HepG2 (cell line): ENCODE measurements at regions not wholly inside any gene's neighbourhood (a gene's known extent, or its start where the extent isn't known, plus 50 kb on each side); places are given as distances from the start of the nearest gene placed in this dataset.

Experiments used
- ATAC-seq: fragments of 200-7000 bp; cut with Tn5 transposase; 3 replicates; pipeline ENCODE4 v1.9.1; 2020; ENCODE audit warnings: mild to moderate bottlenecking, moderate library complexity
- BruUV-seq: library from RNA; stranded (reverse); fragments of 400-500 nt; replicated peaks from 2 replicates; lab custom pipeline; 2021; lab: Mats Ljungman, UMichigan
- CTCF ChIA-PET: fragments of 300-600 bp; formaldehyde crosslinking; extraction: SDS; loops from one replicate; lab custom pipeline; 2021; ENCODE audit warnings: low total read pairs, inconsistent platforms, low intra/inter-chr PET ratio; lab: Yijun Ruan, JAX
- POLR2A ChIA-PET: fragments of 350-600 bp; sonication (Branson Sonifier 250); formaldehyde crosslinking; loops from one replicate; lab custom pipeline; 2020; ENCODE audit warnings: antibody characterized with exemption, inconsistent platforms; lab: Yijun Ruan, JAX
- DNase-seq: peaks from one replicate; pipeline ENCODE4 v3.0.0-alpha.2; 2015; ENCODE audit warnings: low spot score
- FAIRE-seq: peaks from 3 replicates; lab custom pipeline; 2011; peaks lifted over from hg19 to GRCh38; lab: Jason Lieb, UNC
- H2AFZ ChIP-seq: one replicate; pipeline ENCODE4 v1.6.1; 2011; ENCODE audit warnings: low read length, inconsistent platforms
- H3K27ac ChIP-seq: fragments of 300-600 bp; 3 replicates; pipeline ENCODE4 v1.8.0; 2011; ENCODE audit warnings: mixed run types, mild to moderate bottlenecking, mixed read lengths, low read length, inconsistent platforms; ENCODE audit not compliant: insufficient read depth; ENCODE audit errors: extremely low read length
- H3K27me3 ChIP-seq, 2 experiments: fragments of 200-600 bp in 1 of 2; 2 replicates in 1 of 2; 3 replicates in 1 of 2; pipeline versions ENCODE4 v1.6.0 to v1.8.0; 2011; ENCODE audit warnings: low read length in 2 of 2, mild to moderate bottlenecking in 2 of 2, moderate library complexity in 2 of 2, inconsistent platforms in 1 of 2; ENCODE audit not compliant: insufficient read depth in 2 of 2, control insufficient read depth in 1 of 2
- H3K36me3 ChIP-seq, 2 experiments: fragments of 200-600 bp in 1 of 2; replicated peaks in 1 of 2; 2 replicates in 1 of 2; 3 replicates in 1 of 2; pipeline versions ENCODE4 v1.5.1 to v1.8.0; 2011; ENCODE audit warnings: low read length in 2 of 2, inconsistent platforms in 1 of 2; ENCODE audit not compliant: insufficient read depth in 2 of 2, control insufficient read depth in 1 of 2
- H3K4me1 ChIP-seq: 2 replicates; pipeline ENCODE4 v1.5.1; 2012; ENCODE audit warnings: low read length, inconsistent platforms; ENCODE audit not compliant: insufficient read depth
- H3K4me2 ChIP-seq: 2 replicates; pipeline ENCODE4 v1.6.0; 2011; ENCODE audit warnings: low read depth, low read length, inconsistent platforms
- H3K4me3 ChIP-seq, 3 experiments: fragments of 200-600 bp in 1 of 3; sonication (generic), shearing (Covaris generic) in 1 of 3; replicated peaks in 1 of 3; 2 replicates each; pipeline ENCODE4 v1.5.1; 2011 to 2016; ENCODE audit warnings: low read length in 3 of 3, inconsistent platforms in 2 of 3, low read depth in 2 of 3, mild to moderate bottlenecking in 2 of 3, control low read depth in 1 of 3, mixed read lengths in 1 of 3; ENCODE audit not compliant: insufficient read depth in 1 of 3
- H3K79me2 ChIP-seq: one replicate; pipeline ENCODE4 v1.6.1; 2011; ENCODE audit warnings: low read length, inconsistent platforms; ENCODE audit not compliant: insufficient read depth
- H3K9ac ChIP-seq: 2 replicates; pipeline ENCODE4 v1.6.0; 2011; ENCODE audit warnings: mild to moderate bottlenecking, low read depth, low read length, inconsistent platforms; ENCODE audit not compliant: insufficient read depth
- H3K9me3 ChIP-seq: 2 replicates; pipeline ENCODE4 v1.5.1; 2012; ENCODE audit warnings: mild to moderate bottlenecking, low read length
- H4K20me1 ChIP-seq: 2 replicates; pipeline ENCODE4 v1.6.0; 2011; ENCODE audit warnings: inconsistent platforms, mild to moderate bottlenecking, low read length, moderate library complexity; ENCODE audit not compliant: insufficient read depth
- ADNP ChIP-seq: sonication (generic); formaldehyde crosslinking; IDR thresholded peaks from 2 replicates; pipeline ENCODE4 v1.4.0; 2020; ENCODE audit warnings: missing genetic modification reagents
- FOXJ3 ChIP-seq: sonication (generic); formaldehyde crosslinking; IDR thresholded peaks from 2 replicates; pipeline ENCODE4 v1.4.0; 2020; ENCODE audit warnings: missing genetic modification reagents, mild to moderate bottlenecking, borderline replicate concordance
- MBD4 ChIP-seq: IDR thresholded peaks from 2 replicates; pipeline ENCODE4 v1.6.1; 2012; ENCODE audit warnings: low read length, inconsistent platforms, borderline replicate concordance
- NFE2L1 ChIP-seq: sonication (generic); formaldehyde crosslinking; IDR thresholded peaks from 2 replicates; pipeline ENCODE4 v1.4.0; 2020; ENCODE audit warnings: missing genetic modification reagents, mild to moderate bottlenecking, borderline replicate concordance
- NFIC ChIP-seq: IDR thresholded peaks from 2 replicates; pipeline ENCODE4 v1.6.1; 2012; ENCODE audit warnings: mild to moderate bottlenecking, low read length, inconsistent platforms
- PCBP1 ChIP-seq: fragments of 200-400 bp; formaldehyde crosslinking; IDR thresholded peaks from 2 replicates; pipeline ENCODE4 v1.6.1; 2017; ENCODE audit warnings: mild to moderate bottlenecking, low read depth, low read length, borderline replicate concordance
- SAFB2 ChIP-seq: sonication (generic); formaldehyde crosslinking; IDR thresholded peaks from 2 replicates; pipeline ENCODE4 v1.5.1; 2020; ENCODE audit warnings: missing genetic modification reagents, low read depth, mild to moderate bottlenecking, borderline replicate concordance
- TARDBP ChIP-seq: sonication (generic); formaldehyde crosslinking; IDR thresholded peaks from 2 replicates; pipeline ENCODE4 v1.8.0; 2022; ENCODE audit warnings: mild to moderate bottlenecking, missing genetic modification reagents
- ZC3H13 ChIP-seq: sonication (generic); formaldehyde crosslinking; IDR thresholded peaks from 2 replicates; pipeline ENCODE4 v1.8.1; 2023; ENCODE audit warnings: mild to moderate bottlenecking, missing genetic modification reagents, moderate library complexity
- ZC3H4 ChIP-seq: sonication (generic); formaldehyde crosslinking; IDR thresholded peaks from 2 replicates; pipeline ENCODE4 v1.4.0; 2020; ENCODE audit warnings: missing genetic modification reagents, borderline replicate concordance
- ZNF75D ChIP-seq: sonication (generic); formaldehyde crosslinking; IDR thresholded peaks from 2 replicates; pipeline ENCODE4 v1.8.1; 2023; ENCODE audit warnings: missing genetic modification reagents, mild to moderate bottlenecking, borderline replicate concordance
- WGBS: methylation state at CpG from one replicate; pipeline ENCODE4 v1.1.6; 2017; ENCODE audit warnings: low lambda C conversion rate; 5-methylcytosine and 5-hydroxymethylcytosine counted together
- in situ Hi-C: cut with HindIII; loops from 2 replicates; pipeline ENCODE4 v1.10.0; 2017; ENCODE audit warnings: low pct_unique_long_range_greater_than_20kb; ENCODE audit not compliant: extremely low pct_ligation_motif_present
- intact Hi-C: fragments of 100-400 bp; cut with micrococcal nuclease; formaldehyde crosslinking; loops from one replicate; pipeline ENCODE4 v1.10.0; 2022; ENCODE audit not compliant: unreplicated experiment
- TF ChIP-seq, protein P1 (sequence below): sonication (generic); formaldehyde crosslinking; IDR thresholded peaks from 2 replicates; pipeline ENCODE4 v1.4.0; 2020; ENCODE audit warnings: missing genetic modification reagents, borderline replicate concordance
- TF ChIP-seq, protein P2 (sequence below): IDR thresholded peaks from 2 replicates; pipeline ENCODE4 v1.6.1; 2016; ENCODE audit warnings: missing compliant biosample characterization, missing genetic modification reagents, borderline replicate concordance

DNA sequence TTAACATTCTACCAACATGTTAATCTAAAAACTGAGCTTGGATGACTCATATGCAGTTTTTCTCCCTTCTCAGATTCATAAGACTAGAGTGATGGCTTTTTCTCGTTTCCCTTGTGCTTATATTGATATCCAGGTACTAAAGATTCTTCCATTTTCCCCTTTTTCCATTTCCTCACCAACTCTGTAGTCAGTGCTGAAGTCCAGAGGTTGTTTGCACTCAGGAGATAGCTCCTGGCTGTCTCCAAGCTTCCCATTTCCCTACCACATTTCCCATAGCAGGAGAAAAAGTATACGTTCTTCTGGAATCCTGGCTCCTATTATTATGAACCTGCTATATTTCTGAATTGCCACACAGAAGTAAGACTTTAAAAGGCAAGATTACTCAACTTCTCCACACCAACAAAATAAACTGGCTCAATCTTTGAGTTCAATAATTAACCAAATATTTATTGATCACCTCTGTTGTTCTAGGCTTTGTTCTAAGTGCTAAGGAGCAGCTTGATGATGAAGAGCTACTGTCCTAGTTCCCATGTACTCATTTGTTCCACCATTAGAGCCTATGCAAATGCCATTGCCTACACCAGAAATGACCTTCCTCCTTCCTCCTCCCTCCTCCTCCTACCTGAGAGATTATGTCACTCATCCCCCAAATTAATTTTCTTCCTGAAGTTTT lies 454.4 kb upstream of the RPS6KA3 start (continued):
- TF ChIP-seq, protein P1, sequence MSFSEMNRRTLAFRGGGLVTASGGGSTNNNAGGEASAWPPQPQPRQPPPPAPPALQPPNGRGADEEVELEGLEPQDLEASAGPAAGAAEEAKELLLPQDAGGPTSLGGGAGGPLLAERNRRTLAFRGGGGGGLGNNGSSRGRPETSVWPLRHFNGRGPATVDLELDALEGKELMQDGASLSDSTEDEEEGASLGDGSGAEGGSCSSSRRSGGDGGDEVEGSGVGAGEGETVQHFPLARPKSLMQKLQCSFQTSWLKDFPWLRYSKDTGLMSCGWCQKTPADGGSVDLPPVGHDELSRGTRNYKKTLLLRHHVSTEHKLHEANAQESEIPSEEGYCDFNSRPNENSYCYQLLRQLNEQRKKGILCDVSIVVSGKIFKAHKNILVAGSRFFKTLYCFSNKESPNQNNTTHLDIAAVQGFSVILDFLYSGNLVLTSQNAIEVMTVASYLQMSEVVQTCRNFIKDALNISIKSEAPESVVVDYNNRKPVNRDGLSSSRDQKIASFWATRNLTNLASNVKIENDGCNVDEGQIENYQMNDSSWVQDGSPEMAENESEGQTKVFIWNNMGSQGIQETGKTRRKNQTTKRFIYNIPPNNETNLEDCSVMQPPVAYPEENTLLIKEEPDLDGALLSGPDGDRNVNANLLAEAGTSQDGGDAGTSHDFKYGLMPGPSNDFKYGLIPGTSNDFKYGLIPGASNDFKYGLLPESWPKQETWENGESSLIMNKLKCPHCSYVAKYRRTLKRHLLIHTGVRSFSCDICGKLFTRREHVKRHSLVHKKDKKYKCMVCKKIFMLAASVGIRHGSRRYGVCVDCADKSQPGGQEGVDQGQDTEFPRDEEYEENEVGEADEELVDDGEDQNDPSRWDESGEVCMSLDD (CRISPR knock-in tag), result no peak
- no peak for TF ChIP-seq SAFB2 (CRISPR knock-in tag)
- no peak for TF ChIP-seq MBD4
- no peak for TF ChIP-seq PCBP1
- TF ChIP-seq NFIC, result no peak

DNA sequence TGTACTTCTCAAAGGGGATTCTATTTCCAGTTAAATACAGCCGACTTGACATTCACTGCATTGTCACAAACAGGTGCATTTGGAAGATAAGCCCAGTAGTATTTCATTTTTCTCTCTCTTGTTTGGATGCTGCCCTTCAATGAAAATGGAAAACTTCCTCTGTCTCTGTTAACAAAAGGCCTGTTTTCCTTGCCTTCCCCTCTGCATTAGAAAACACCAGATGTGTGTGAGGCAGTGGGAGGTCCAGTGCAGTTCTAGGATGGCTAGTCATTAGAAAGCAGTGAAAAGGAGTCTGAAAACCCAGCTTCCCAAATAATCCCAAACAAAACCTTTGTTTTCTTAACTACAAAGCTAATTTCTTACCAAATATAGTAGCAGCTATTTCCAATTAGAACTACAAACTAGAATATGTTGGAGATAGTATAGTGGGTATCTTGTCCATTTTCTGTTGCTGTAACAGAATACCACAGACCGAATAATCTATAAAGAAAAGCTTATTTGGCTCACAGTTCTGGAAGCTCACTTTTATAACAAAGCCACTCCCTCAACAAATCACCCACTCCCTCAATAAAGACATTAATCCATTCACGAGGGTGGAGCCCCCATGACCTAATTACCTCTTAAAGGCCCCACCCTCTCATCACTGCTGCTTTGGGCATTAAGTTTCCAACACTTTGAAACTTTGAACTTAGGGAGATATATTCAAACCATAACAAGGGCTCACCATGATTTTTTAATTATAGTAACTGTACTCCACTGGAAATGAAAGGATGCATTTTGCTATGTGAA lies 452.1 kb upstream of the RPS6KA3 start:
- Histone ChIP-seq H3K9me3 (no peaks in the 10 kb centered on the region), H3K4me1 (0 out of 2 replicates have a peak, but pooled peaks cover 5% of the 10 kb centered on the region), H3K79me2 (no peaks in the 10 kb centered on the region), H3K9ac (no peak overlapping the region), H3K36me3 (no peaks in the 10 kb centered on the region), H3K27me3 (no peaks in the 10 kb centered on the region), H3K4me2 (no peak overlapping the region), H4K20me1 (no peaks in the 10 kb centered on the region), H3K27ac (no peak overlapping the region), H2AFZ (no peak overlapping the region), H3K4me3 (no peak overlapping the region)
- ChIA-PET CTCF (no interaction called here), POLR2A (no interaction called here)
- TF ChIP-seq NFE2L1 (CRISPR knock-in tag) (no peak), TARDBP (CRISPR knock-in tag) (no peak), ZC3H13 (CRISPR knock-in tag) (no peak), ADNP (CRISPR knock-in tag) (no peak), FOXJ3 (CRISPR knock-in tag) (no peak), ZC3H4 (CRISPR knock-in tag) (no peak), ZNF75D (CRISPR knock-in tag) (no peak)
- TF ChIP-seq, protein P2, sequence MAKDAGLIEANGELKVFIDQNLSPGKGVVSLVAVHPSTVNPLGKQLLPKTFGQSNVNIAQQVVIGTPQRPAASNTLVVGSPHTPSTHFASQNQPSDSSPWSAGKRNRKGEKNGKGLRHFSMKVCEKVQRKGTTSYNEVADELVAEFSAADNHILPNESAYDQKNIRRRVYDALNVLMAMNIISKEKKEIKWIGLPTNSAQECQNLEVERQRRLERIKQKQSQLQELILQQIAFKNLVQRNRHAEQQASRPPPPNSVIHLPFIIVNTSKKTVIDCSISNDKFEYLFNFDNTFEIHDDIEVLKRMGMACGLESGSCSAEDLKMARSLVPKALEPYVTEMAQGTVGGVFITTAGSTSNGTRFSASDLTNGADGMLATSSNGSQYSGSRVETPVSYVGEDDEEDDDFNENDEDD (CRISPR knock-in tag), result no peak
- WGBS, result 0% methylated on average over 3 of the region's 3 CpGs
- FAIRE-seq, result no peak
- no peak for DNase-seq
- intact Hi-C loops, result no loop called here
- in situ Hi-C loops, result no loop called here
- no peak for ATAC-seq
- no TSS peak for BruUV-seq
